H1 (cell line): ENCODE measurements at regions not wholly inside any gene's neighbourhood (a gene's known extent, or its start where the extent isn't known, plus 50 kb on each side); places are given as distances from the start of the nearest gene placed in this dataset.
A peak's percentile ranks its signal among the peaks of the same experiment; 100 is the strongest.

ENCODE experiments used
- CTCF ChIA-PET: fragments of 300-600 bp; sonication (Branson Sonifier 250); formaldehyde crosslinking; loops from one replicate; lab custom pipeline; 2021; ENCODE audit not compliant: partially characterized antibody; lab: Charles Lee
- POLR2A ChIA-PET: fragments of 300-600 bp; sonication (Branson Sonifier 250); formaldehyde crosslinking; loops from one replicate; lab custom pipeline; 2021; ENCODE audit warnings: inconsistent platforms; ENCODE audit not compliant: partially characterized antibody; lab: Charles Lee
- DNase-seq, 2 experiments: peaks; one replicate each; pipeline versions ENCODE4 v3.0.0 to v3.0.0-alpha.2; 2010 to 2022; ENCODE audit warnings: low spot score in 2 of 2, low read depth in 1 of 2, mixed read lengths in 1 of 2
- FAIRE-seq: peaks from 2 replicates; lab custom pipeline; 2011; peaks lifted over from hg19 to GRCh38; lab: Jason Lieb, UNC
- H2AFZ ChIP-seq: 2 replicates; pipeline ENCODE4 v1.8.1; 2012; ENCODE audit warnings: low read length, inconsistent platforms
- H2AK5ac ChIP-seq: 2 replicates; pipeline ENCODE4 v1.6.1; 2013; ENCODE audit warnings: low read depth, low read length
- H2BK120ac ChIP-seq: replicated peaks from 2 replicates; pipeline ENCODE3; 2013; ENCODE audit warnings: low read depth, low read length, inconsistent platforms
- H2BK12ac ChIP-seq: 2 replicates; pipeline ENCODE4 v1.6.1; 2013; ENCODE audit warnings: low read depth, low read length
- H2BK15ac ChIP-seq: 2 replicates; pipeline ENCODE4 v1.6.1; 2013; ENCODE audit warnings: low read length
- H2BK20ac ChIP-seq: 2 replicates; pipeline ENCODE4 v1.6.1; 2013; ENCODE audit warnings: low read length
- H2BK5ac ChIP-seq: 2 replicates; pipeline ENCODE4 v1.6.1; 2013; ENCODE audit warnings: low read depth, low read length
- H3K14ac ChIP-seq: 2 replicates; pipeline ENCODE4 v1.6.1; 2013; ENCODE audit warnings: inconsistent platforms; ENCODE audit not compliant: insufficient read length
- H3K18ac ChIP-seq: 2 replicates; pipeline ENCODE4 v1.6.1; 2013; ENCODE audit warnings: low read length; ENCODE audit errors: extremely low read depth
- H3K23ac ChIP-seq: 2 replicates; pipeline ENCODE4 v1.6.1; 2013; ENCODE audit warnings: inconsistent platforms; ENCODE audit not compliant: insufficient read length
- H3K23me2 ChIP-seq: 2 replicates; pipeline ENCODE4 v1.6.1; 2013; ENCODE audit warnings: low read depth, low read length
- H3K27ac ChIP-seq: 2 replicates; pipeline ENCODE4 v1.6.1; 2011; ENCODE audit warnings: low read depth, low read length, inconsistent platforms
- H3K27me3 ChIP-seq, 4 experiments: replicated peaks in 1 of 4; 1 replicate in 1 of 4; 2 replicates in 3 of 4; pipeline versions ENCODE4 v1.6.1 to v1.8.1; 2011 to 2013; ENCODE audit warnings: low read length in 3 of 4, mild to moderate bottlenecking in 3 of 4, inconsistent platforms in 2 of 4, mixed read lengths in 2 of 4, moderate library complexity in 1 of 4; ENCODE audit not compliant: control insufficient read depth in 3 of 4, insufficient read depth in 3 of 4; ENCODE audit errors: extremely low read depth in 1 of 4
- H3K36me3 ChIP-seq, 4 experiments: 2 replicates each; pipeline versions ENCODE4 v1.6.1 to v1.8.1; 2011 to 2013; ENCODE audit warnings: mild to moderate bottlenecking in 4 of 4, low read length in 3 of 4, moderate library complexity in 2 of 4, control low read depth in 1 of 4, inconsistent platforms in 1 of 4; ENCODE audit not compliant: insufficient read depth in 4 of 4, control insufficient read depth in 2 of 4
- H3K4ac ChIP-seq: replicated peaks from 2 replicates; pipeline ENCODE3; 2013; ENCODE audit warnings: low read length, low read depth, mixed read lengths, inconsistent platforms; ENCODE audit not compliant: insufficient read length
- H3K4me1 ChIP-seq, 4 experiments: replicated peaks in 1 of 4; 1 replicate in 1 of 4; 2 replicates in 3 of 4; pipeline versions ENCODE4 v1.6.1 to v1.8.1; 2011 to 2013; ENCODE audit warnings: low read length in 3 of 4, inconsistent platforms in 2 of 4, mixed read lengths in 1 of 4; ENCODE audit not compliant: insufficient read depth in 4 of 4, control insufficient read depth in 3 of 4
- H3K4me2 ChIP-seq, 2 experiments: 2 replicates each; pipeline versions ENCODE4 v1.6.1 to v1.8.1; 2011 to 2013; ENCODE audit warnings: low read depth in 2 of 2, low read length in 2 of 2, control low read depth in 1 of 2, inconsistent platforms in 1 of 2, mild to moderate bottlenecking in 1 of 2; ENCODE audit not compliant: insufficient read depth in 1 of 2
- H3K4me3 ChIP-seq, 4 experiments: fragments of 200-600, 300-600 bp in 1 of 4; sonication (generic), shearing (Covaris generic), sonication (Bioruptor Twin) in 1 of 4; 2 replicates each; pipeline versions ENCODE4 v1.5.1 to v1.8.1; 2011 to 2016; ENCODE audit warnings: low read length in 4 of 4, low read depth in 3 of 4, control low read depth in 2 of 4, inconsistent platforms in 2 of 4, mild to moderate bottlenecking in 2 of 4, mixed read lengths in 1 of 4, moderate library complexity in 1 of 4; ENCODE audit not compliant: insufficient read depth in 2 of 4; ENCODE audit errors: extremely low read depth in 1 of 4
- H3K56ac ChIP-seq: replicated peaks from 2 replicates; pipeline ENCODE3; 2013; ENCODE audit warnings: low read depth, mild to moderate bottlenecking, mixed read lengths, low read length, inconsistent platforms; ENCODE audit not compliant: insufficient read length
- H3K79me1 ChIP-seq: 2 replicates; pipeline ENCODE4 v1.6.1; 2013; ENCODE audit warnings: low read depth, low read length, control low read depth
- H3K79me2 ChIP-seq, 2 experiments: 2 replicates each; pipeline versions ENCODE4 v1.6.1 to v1.8.1; 2012 to 2013; ENCODE audit warnings: low read length in 2 of 2, mild to moderate bottlenecking in 2 of 2, inconsistent platforms in 1 of 2; ENCODE audit not compliant: insufficient read depth in 2 of 2, control insufficient read depth in 1 of 2
- H3K9ac ChIP-seq, 4 experiments: replicated peaks in 1 of 4; 1 replicate in 1 of 4; 2 replicates in 3 of 4; pipeline versions ENCODE4 v1.6.1 to v1.8.1; 2011 to 2013; ENCODE audit warnings: low read depth in 3 of 4, low read length in 3 of 4, control low read depth in 2 of 4, mild to moderate bottlenecking in 2 of 4, moderate library complexity in 2 of 4, inconsistent platforms in 1 of 4; ENCODE audit errors: extremely low read depth in 1 of 4
- H3K9me3 ChIP-seq, 2 experiments: 2 replicates each; pipeline versions ENCODE4 v1.6.1 to v1.8.1; 2012 to 2013; ENCODE audit warnings: mild to moderate bottlenecking in 2 of 2, moderate library complexity in 2 of 2, control low read depth in 1 of 2, inconsistent platforms in 1 of 2, low read depth in 1 of 2, low read length in 1 of 2, mixed read lengths in 1 of 2; ENCODE audit not compliant: insufficient read depth in 2 of 2
- H4K20me1 ChIP-seq, 2 experiments: replicated peaks in 1 of 2; 2 replicates each; pipeline versions ENCODE3 to v1.8.1; 2011 to 2013; ENCODE audit warnings: inconsistent platforms in 2 of 2, low read length in 2 of 2, mild to moderate bottlenecking in 1 of 2; ENCODE audit not compliant: insufficient read depth in 2 of 2, control insufficient read depth in 1 of 2
- H4K5ac ChIP-seq: 2 replicates; pipeline ENCODE4 v1.6.1; 2013; ENCODE audit warnings: low read length, low read depth, mixed read lengths, inconsistent platforms; ENCODE audit not compliant: insufficient read length
- H4K8ac ChIP-seq: 2 replicates; pipeline ENCODE4 v1.8.0; 2013; ENCODE audit warnings: mild to moderate bottlenecking, moderate library complexity, low read length, inconsistent platforms; ENCODE audit not compliant: insufficient read depth; ENCODE audit errors: extremely low read depth
- H4K91ac ChIP-seq: replicated peaks from 2 replicates; pipeline ENCODE3; 2013; ENCODE audit warnings: low read length, mixed read lengths, inconsistent platforms; ENCODE audit not compliant: insufficient read length
- CBX5 ChIP-seq: fragments of 300-800, 300-1000 bp; sonication (generic); IDR thresholded peaks from 2 replicates; pipeline ENCODE4 v1.7.1; 2016; ENCODE audit warnings: antibody characterized with exemption, low read length, low read depth
- CTCF ChIP-seq, 3 experiments: IDR thresholded peaks; 1 replicate in 2 of 3; 2 replicates in 1 of 3; pipeline versions ENCODE4 v1.5.1 to v1.6.1; 2011; ENCODE audit warnings: low read length in 3 of 3, mild to moderate bottlenecking in 3 of 3, inconsistent platforms in 2 of 3, low read depth in 1 of 3, moderate library complexity in 1 of 3; ENCODE audit not compliant: insufficient read depth in 1 of 3; ENCODE audit errors: control extremely low read depth in 1 of 3
- E2F6 ChIP-seq: IDR thresholded peaks from 2 replicates; pipeline ENCODE4 v1.6.1; 2012; ENCODE audit warnings: inconsistent platforms
- HDAC2 ChIP-seq, 2 experiments: fragments of 300-600 bp in 1 of 2; sonication (generic) in 1 of 2; IDR thresholded peaks; 2 replicates each; pipeline ENCODE4 v1.6.1; 2011 to 2012; ENCODE audit warnings: low read depth in 2 of 2, low read length in 2 of 2, mild to moderate bottlenecking in 2 of 2, moderate library complexity in 2 of 2, borderline replicate concordance in 1 of 2, inconsistent platforms in 1 of 2
- RAD21 ChIP-seq, 2 experiments: IDR thresholded peaks in 1 of 2; conservative IDR thresholded peaks in 1 of 2; 2 replicates each; pipeline ENCODE4 v1.6.1; 2011; ENCODE audit warnings: low read depth in 2 of 2, low read length in 2 of 2, improper control_type of control experiment in 1 of 2, inconsistent platforms in 1 of 2, mild to moderate bottlenecking in 1 of 2, moderate library complexity in 1 of 2
- RBBP5 ChIP-seq: IDR thresholded peaks from 2 replicates; pipeline ENCODE4 v1.7.1; 2012; ENCODE audit warnings: low read depth, mild to moderate bottlenecking, inconsistent platforms, low read length, moderate library complexity, borderline replicate concordance
- SIRT6 ChIP-seq: IDR thresholded peaks from one replicate; pipeline ENCODE4 v1.7.1; 2012; ENCODE audit warnings: low read length, inconsistent platforms
- TCF12 ChIP-seq: IDR thresholded peaks from 2 replicates; pipeline ENCODE4 v1.6.1; 2011; ENCODE audit warnings: low read depth, mild to moderate bottlenecking, low read length
- TEAD4 ChIP-seq: IDR thresholded peaks from 2 replicates; pipeline ENCODE4 v1.6.1; 2012; ENCODE audit warnings: low read depth, low read length, inconsistent platforms, mixed read lengths

GRCh38 chr1:34403156-34403555, 226.4 kb downstream of the C1orf94 start:
- H2BK15ac ChIP-seq, result no peak overlapping the region
- no peaks in the 10 kb centered on the region for H4K20me1 ChIP-seq
- H3K9ac ChIP-seq, result no peak overlapping the region
- H3K4me3 ChIP-seq, result no peak overlapping the region
- FAIRE-seq, result no peak
- no peak overlapping the region for H2BK12ac ChIP-seq
- peaks cover 0 to 3% (median 0%) of the 10 kb centered on the region in 4 experiments; a peak in 3 of 7 replicates for H3K4me1 ChIP-seq
- no peak overlapping the region for H4K5ac ChIP-seq
- H3K9me3 ChIP-seq, result no peaks in the 10 kb centered on the region
- no peak overlapping the region for H3K23ac ChIP-seq
- CTCF ChIA-PET, result interaction anchor here (1.8 to 1.9 kb wide), 2 partner anchors 11 to 61 kb away, joined by 5 to 6 read pairs; no protein-coding TSS in a partner anchor
- H3K14ac ChIP-seq, result no peak overlapping the region
- H4K91ac ChIP-seq, result no peak overlapping the region
- H2AK5ac ChIP-seq, result no peak overlapping the region
- no peaks in the 10 kb centered on the region for H3K79me1 ChIP-seq
- peak in 1 of 2 experiments; percentile 17 for DNase-seq
- no peak overlapping the region for H2BK20ac ChIP-seq
- H3K27ac ChIP-seq, result no peak overlapping the region
- POLR2A ChIA-PET, result no interaction called here
- no peaks in the 10 kb centered on the region for H3K36me3 ChIP-seq
- no peaks in the 10 kb centered on the region for H3K27me3 ChIP-seq
- no peak overlapping the region for H4K8ac ChIP-seq
- no peak overlapping the region for H3K18ac ChIP-seq
- no peak overlapping the region for H2BK5ac ChIP-seq
- TF ChIP-seq CBX5 (no peak), TEAD4 (no peak), CTCF (IDR thresholded peaks at IDR 0.05; ENCODE audit: control extremely low read depth in 1 of 3, insufficient read depth in 1 of 3, low read depth in 1 of 3, low read length in 3 of 3) (no peak), RBBP5 (no peak), RAD21 (IDR thresholded peaks at IDR 0.05 in 1 of 2, conservative IDR thresholded peaks at IDR 0.05 in 1 of 2; ENCODE audit: low read depth in 2 of 2, low read length in 2 of 2) (no peak), E2F6 (no peak), SIRT6 (no peak), TCF12 (no peak), HDAC2 (IDR thresholded peaks at IDR 0.05; ENCODE audit: borderline replicate concordance in 1 of 2, low read depth in 2 of 2, low read length in 2 of 2) (no peak)
- H3K79me2 ChIP-seq, result no peaks in the 10 kb centered on the region
- no peak overlapping the region for H2BK120ac ChIP-seq
- H2AFZ ChIP-seq, result no peak overlapping the region
- no peak overlapping the region for H3K4me2 ChIP-seq
- no peak overlapping the region for H3K56ac ChIP-seq
- H3K23me2 ChIP-seq, result no peaks in the 10 kb centered on the region
- H3K4ac ChIP-seq, result no peak overlapping the region
